HUDEP-2 (cell line): ENCODE measurements at regions not wholly inside any gene's neighbourhood (a gene's known extent, or its start where the extent isn't known, plus 50 kb on each side); places are given as distances from the start of the nearest gene placed in this dataset.
"Not testable (repeated sequence)": the region's sequence is repeated elsewhere in the genome, so short reads cannot be mapped to it uniquely, and the experiment has no call there.

ENCODE experiments used
- DNase-seq, 76 experiments: peaks; one replicate each; lab custom pipeline; 2025; ENCODE audit not compliant: unreplicated experiment in 76 of 76; lab: John Stamatoyannopoulos, UW

GRCh38 chr4:127501103-127501502 lies 131.7 kb upstream of the INTU start:
- DNase-seq: no peak

GRCh38 chr4:127503111-127503510 lies 129.6 kb upstream of the INTU start:
- DNase-seq: no peak

DNA sequence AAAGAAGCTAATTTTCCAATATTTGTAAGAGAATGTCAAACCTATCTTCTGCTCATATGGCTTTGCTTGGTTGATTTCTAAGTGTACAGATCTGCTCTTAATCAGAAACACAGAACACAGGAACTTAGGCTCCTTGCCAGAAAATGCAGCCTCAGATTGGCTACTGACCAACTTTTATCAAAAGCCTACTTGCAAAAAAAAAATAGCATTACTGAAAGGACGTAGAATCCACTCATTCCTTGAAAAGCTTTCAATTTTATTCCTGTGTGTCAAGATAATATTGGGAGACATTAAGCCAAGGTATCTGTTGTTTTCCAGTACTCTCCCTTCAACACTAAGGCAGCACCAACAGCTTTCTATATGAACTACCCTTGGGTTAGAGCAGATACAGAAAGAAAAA lies 127.6 kb upstream of the INTU start:
- peak in 34 of 76 experiments; percentile 1 to 60 (median 12) for DNase-seq

- no peak for DNase-seq
Observed at GRCh38 chr4:127506283-127506682, 126.5 kb upstream of the INTU start.

DNA sequence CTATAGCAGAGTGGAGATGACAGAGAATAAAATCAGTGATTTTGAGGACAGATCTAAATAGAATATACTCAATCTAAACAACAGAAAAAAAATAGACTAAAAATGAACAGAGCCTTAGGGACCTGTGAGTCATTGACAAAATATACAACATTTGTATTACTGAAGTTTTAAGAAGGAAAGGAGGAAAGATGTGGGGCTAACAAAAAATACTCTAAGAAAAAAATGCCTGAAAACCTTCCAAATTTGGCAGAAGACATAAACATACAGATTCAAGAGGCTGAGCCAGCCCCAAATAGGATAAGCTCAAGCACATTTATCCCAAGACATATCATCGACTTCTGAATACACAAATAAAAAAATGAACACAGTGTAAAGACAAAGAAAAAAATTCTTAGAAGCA lies 123.6 kb upstream of the INTU start:
- DNase-seq: no peak

DNA sequence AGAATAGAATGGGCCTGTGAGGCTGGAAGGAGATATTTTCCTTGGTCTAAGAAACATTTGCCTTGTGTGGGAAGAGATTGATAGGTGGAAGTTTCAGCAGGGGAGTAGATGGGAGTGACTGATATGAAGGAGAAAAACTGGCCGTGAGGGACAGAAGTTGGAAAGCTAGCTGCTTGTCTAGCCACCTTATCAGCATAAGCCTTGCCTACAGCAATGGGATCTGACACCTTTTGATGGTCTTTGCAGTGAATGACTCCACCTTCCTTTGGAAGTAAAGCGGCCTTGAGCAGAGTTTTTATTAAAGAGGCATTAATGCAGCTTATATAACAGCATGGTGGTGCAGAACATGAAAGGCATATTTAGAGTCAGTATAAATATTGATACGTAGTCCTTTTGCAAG lies 120.1 kb upstream of the INTU start:
- not testable (repeated sequence) for DNase-seq

DNA sequence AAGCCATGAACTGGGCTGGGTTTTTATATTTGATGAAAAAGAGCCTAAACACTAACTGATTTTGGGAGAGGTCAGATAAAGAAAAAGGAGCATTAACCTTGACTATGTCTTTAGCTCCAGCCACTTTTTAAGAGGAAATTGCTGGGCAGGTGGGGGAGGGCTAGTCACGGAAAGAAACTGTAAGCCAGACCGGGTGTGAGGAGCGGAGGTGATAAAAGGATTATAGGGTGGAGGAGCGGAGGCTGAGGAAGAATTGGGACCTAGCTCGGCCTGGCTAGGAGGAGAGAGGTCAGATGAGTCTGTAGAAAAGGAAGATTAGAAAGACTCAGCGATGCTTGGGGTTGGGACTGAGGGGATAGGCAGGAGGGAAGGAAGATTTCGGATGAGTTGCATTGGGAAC lies 117.5 kb upstream of the INTU start:
- not testable (repeated sequence) for DNase-seq

DNA sequence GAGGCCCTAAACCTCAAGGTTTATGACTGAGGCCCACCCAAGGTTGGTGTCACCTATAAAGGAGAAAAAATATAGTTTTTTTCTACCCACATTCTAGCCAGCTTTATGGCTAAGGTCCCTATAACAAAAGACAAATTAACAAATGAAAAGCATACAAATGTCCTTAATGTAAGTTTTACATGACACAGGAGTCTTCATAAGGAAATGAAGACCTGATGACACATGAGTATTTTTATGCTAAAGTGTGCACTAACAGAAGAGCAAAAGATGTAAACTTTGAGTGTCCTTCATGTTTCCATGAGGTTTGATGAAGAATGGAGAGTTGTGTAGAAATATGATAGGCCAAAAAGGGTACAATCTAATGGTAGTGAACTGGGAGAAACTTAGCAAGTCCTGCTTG lies 114.7 kb upstream of the INTU start:
- no peak for DNase-seq

DNA sequence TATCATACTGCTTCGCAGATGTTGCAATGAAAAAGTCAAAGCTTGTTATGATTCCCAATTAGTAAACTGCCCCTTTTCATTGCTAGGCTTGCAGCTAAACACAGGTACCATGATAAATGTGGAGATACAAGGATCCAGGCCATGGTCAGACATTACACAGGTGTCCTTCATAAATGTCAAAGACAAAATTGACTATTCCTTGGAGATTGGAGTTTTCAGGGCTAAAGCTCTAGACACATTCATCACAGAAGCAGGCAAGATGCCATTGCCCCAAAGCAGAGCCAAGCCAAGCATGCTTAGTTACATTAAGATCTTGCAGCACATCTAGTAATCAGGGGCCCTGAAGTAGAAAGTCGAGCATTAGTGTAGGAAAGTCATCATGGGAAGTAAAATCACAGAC lies 111.3 kb upstream of the INTU start:
- no peak for DNase-seq

DNA sequence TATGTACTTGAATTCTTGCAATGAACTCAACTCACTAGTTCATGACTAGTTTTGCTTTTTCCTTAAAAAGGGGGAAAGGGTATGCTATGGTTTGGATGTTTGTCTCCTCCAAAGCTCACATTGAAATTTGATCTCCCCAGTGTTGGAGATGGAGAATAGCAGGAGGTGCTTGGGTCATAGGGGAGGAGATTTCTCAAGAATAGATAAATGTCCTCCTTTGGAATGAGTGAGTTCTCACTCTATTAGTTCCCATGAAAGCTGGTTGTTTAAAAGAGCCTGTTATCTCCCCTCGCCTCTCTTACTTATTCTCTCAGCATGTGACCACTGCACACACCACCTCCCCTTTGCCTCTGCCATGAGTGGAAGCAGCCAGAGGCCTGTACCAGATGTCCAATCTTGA lies 109.4 kb upstream of the INTU start:
- DNase-seq: no peak

- DNase-seq: no peak
Observed at GRCh38 chr4:127525608-127526007, 107.1 kb upstream of the INTU start.

- DNase-seq: no peak
Observed at GRCh38 chr4:127528302-127528701, 104.5 kb upstream of the INTU start.

GRCh38 chr4:127529879-127530278 lies 102.9 kb upstream of the INTU start:
- not testable (repeated sequence) for DNase-seq

GRCh38 chr4:127533028-127533700 lies 99.6 kb upstream of the INTU start:
- peak in 7 of 76 experiments; percentile 9 to 46 (median 26) for DNase-seq

DNA sequence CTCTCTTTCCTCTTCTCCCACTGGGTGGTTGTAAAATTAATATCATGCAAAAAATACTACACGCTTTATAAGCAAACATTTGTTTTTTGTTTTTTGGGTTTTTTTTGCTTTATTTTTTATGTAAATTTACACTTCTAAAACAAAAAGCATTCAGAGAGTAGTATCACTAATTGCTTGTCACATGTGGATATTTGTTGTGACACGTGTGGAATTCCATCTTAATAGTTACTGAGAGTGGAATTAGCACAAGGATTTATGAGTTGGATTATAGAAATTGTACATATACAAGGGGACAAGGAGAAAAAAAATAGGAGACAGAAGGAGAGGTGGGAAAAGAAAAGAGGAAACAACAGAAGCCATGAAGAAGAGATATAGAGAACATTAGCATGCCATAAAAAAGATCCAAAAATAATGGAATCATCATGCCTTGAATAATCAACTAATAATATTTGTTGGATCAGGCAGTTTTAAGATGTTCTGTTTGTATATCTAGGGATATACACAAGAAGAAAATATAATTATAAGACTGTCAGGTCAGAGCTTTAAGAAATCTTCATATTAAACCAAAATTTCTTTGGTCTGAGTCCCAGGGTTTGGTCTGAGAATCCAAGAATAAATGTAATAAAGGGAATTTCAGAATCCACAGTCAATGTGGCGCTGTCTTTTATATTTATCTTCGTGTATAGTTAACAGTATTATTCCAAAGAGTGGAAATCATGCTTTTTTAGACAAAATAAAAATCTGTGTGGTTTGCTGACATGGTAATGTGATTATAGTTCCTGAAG lies 98.5 kb upstream of the INTU start:
- DNase-seq: no peak

GRCh38 chr4:127538016-127538415 lies 94.7 kb upstream of the INTU start:
- no peak for DNase-seq

DNA sequence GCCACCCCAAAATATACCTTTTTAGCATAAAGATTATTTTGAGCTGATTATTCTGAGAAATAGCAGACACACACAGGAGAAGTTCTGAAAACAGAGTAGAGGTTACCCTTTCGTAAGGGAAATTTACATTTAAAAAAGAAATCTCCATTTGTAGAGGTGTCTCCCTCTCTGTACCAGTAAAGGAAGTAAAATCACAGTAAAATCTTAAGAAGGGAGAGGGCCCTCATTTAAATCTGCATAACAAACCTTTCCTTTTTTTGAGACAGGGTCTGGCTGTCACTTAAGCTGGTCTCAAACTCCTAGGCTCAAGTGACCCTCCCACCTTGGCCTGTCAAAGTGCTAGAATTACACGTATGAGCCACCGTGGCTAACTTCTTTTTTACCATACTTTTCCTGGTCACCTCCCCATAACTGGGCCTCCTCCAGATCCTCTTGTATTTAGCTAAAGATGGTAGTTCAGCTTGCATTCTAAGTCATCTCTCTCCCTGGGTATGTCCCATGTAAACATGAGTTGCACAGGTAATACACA lies 92.2 kb upstream of the INTU start:
- no peak for DNase-seq

- DNase-seq: no peak
Observed at GRCh38 chr4:127545271-127545670, 87.5 kb upstream of the INTU start.

GRCh38 chr4:127548990-127549925 lies 83.5 kb upstream of the INTU start:
- DNase-seq: no peak

- DNase-seq: no peak
Observed at GRCh38 chr4:127555106-127555505, 77.7 kb upstream of the INTU start.

DNA sequence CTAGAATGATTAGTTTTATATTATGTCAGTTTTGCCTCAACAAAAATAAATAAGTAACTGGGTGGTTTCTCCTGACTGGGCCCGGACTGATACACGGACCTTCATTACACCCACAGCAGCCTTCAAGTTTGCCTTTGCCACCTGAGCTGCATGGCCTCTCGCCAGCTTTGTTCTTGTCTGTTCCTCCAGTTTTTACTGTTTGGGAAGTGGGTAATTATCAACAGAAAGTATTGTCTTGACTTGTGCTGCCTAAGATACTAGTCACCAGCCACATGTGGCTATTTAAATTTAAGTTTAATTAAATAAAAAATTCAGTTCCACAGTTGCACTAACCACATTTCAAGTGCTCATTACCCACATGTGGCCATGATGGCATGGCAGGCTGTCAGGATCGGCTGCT lies 74.7 kb upstream of the INTU start:
- no peak for DNase-seq
